ENCODE measurements at regions not wholly inside any gene's neighbourhood (a gene's known extent, or its start where the extent isn't known, plus 50 kb on each side); places are given as distances from the start of the nearest gene placed in this dataset.

GRCh38 chr14:36012621-36013020 lies 163.9 kb downstream of the PTCSC3 start:
- TF ChIP-seq POLR2A (IDR thresholded peaks at IDR 0.05) = no peak
- TF ChIP-seq CTCF (IDR thresholded peaks at IDR 0.05) = no peak
- no peak for TF ChIP-seq EP300 (IDR thresholded peaks at IDR 0.05)

Data from gastroesophageal sphincter (tissue), 3 donors.